ENCODE measurements at regions not wholly inside any gene's neighbourhood (a gene's known extent, or its start where the extent isn't known, plus 50 kb on each side); places are given as distances from the start of the nearest gene placed in this dataset.

- DNase-seq: no peak
These were observed 200.7 kb downstream of the MYCN start for GRCh38 chr2:16140771-16141640.

DNA sequence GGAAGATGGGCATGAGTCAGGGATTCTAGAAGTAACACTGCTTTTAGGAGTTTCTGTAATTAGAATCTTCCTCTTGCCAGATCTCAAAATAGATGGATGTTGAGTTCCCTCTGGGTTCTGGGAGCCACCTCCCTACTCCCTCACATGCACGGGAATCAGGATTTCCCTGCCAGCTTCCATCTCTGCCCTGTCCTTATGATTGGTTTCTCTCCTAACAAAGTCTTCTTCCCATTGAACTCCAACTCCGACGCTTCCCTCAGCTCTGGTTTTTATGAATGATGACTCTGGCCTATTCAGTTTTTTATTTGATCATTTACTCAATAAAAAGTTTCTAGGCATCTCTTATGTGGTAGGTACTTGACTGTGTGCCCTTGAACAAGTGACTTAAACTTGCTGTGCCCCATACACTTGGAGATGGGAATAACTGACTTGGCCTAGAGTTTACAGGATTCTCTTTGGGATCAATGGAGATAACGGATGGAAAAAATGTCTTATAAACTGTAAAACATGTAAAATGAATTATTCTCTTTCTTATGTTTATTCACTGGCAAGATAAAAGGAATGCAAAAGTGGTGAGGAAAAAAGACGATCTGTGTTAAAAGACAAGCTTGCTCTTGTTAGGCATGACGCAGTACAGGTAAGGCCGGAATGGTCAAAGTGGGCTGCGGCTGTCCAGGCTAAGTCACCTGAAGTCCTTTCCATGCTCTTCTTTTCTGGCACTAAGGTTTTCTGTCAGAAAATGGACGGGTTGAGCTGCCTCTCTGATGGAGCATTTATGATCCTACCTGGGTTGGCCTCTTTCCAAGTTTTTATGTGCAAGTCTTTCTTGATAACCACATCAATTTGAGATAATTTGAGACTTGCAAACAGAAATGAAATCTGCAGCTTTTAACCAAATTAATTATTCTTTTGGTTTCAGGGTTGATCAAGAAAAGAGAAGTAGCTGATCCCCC is 199.6 kb downstream of the MYCN start:
- no peak for DNase-seq

DNA sequence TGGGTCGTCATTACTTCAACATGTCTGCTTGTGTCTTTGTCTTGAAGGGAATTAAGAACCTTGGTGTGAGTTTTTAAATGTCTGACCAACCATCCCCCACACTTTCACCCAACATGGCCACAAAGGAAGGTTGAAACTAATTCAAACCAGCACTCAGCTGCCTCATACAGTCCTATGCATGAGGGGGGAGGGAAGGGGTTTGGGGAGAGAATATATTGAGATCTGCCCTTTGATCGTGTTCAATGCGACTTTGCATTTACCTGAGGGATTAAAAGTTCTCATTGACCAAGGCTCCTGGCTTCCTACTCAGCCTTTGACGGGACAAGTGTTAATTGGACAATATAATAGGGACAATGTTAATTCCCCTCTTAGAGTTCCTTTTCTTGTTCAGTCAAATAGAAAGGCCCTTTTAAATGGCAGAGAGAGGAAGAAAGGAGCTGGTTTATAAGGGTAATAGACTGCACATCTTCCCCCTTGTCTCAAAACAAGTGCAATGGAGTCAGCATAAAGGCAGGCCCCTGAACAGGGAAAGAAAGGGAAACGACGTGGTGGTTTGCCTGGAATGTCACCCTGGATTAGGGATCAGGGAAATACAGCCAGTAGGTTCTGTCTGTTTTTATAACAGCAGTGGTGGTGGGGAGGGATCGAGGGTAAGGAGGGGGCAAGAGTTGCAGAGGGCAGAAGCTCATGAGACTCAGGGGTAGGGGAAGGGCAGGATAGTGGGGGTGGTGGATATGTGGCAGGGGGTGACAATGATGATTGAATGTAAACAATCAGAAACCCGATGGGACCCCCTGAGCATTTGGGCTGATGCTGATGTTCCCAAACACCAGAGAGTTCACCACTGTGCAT is 198.7 kb downstream of the MYCN start:
- no peak for DNase-seq

- no peak for DNase-seq
These were observed 196.9 kb downstream of the MYCN start for GRCh38 chr2:16137080-16137755.

DNA sequence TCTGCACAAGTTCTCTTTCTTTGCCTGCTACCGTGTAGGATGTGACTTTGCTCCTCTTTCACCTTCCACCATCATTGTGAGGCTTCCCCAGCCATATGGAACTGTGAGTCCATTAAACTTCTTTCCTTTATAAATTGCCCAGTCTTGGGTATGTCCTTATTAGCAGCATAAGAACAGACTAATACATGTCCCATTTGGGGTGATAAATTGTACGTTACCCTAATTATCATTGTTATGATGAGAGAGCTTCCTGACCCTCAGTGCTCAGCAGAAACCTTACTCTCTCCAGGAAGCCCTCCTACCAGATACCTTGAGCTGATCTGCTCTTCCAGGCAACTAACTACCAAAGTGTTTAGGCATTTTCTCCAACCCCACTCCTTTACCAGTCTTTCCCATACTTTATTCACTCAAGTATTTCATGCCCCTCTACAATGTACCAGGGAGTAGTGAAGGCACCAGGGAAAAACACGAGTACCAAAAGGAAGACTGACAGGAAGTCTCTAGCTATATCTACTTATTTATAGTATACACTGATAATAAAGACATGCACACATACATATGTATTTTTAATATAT is 196.2 kb downstream of the MYCN start:
- no peak for DNase-seq

GRCh38 chr2:16135913-16136310 is 195.6 kb downstream of the MYCN start:
- DNase-seq: no peak

DNA sequence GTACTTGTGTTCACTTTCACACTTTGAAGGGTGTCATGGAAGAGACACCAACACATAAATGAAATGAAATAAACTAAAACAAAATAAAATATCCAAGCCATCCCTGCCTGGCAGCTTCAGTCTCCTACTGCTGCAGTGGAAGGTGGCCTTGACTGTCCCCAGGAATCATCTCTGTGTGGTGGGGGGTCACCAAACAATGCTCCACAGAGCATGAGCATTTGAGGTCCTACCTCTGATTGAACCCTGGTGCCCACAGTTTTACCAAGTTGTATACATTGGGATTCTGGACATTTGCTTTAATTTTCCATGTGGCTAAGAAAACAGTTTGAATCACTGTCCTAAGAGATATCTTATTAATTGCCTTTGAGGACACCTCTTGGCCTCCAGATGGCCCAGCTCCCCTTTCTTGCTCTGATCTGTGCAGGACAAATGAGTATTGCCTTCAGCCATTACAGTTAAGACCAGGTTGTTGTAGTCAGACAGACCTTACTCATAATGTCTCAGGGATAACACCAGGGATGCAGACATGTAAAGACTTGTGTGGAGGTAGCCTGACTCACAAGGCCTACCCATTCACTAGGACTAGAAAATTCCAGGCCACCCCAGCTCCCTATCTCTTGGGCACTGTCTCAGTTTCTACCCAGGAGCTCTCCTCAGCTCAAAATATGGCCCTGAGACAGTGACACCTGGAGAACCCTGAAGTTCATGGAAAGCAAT is 195.0 kb downstream of the MYCN start:
- DNase-seq: no peak

DNA sequence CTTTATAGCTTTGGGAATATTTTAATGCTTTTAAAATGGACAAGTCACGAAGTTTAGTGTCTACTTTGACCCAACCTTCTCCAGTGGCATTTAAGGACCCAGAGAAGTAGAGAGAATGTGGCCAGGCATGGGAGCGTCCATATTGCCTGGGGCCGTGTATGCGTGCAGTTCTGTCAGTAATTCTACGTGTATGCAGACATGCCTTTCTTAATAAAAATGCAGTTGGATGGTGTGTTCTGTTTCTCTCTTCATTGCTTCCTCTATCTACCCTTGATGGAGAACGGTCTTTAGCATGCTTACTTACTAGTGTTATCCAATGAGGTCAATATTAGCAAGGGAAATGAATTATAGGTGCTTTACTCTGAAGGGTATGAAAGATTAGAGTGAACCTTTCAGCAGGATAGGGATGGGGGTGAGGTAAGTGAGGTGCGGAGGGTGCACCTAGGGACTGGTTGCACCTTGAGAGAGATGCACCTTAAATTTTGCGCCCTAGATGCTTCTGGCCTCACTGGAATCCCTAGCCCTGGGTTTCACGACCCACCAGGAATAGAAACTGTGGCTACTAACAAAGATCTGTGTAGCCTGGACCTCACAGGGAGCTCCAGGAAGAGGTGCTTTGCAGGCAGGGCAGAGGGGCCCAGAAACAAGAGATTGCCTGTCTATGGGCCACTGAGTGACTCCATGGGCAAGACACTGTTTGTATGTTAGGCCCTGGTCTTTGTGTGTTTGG is 194.3 kb downstream of the MYCN start:
- no peak for DNase-seq

DNA sequence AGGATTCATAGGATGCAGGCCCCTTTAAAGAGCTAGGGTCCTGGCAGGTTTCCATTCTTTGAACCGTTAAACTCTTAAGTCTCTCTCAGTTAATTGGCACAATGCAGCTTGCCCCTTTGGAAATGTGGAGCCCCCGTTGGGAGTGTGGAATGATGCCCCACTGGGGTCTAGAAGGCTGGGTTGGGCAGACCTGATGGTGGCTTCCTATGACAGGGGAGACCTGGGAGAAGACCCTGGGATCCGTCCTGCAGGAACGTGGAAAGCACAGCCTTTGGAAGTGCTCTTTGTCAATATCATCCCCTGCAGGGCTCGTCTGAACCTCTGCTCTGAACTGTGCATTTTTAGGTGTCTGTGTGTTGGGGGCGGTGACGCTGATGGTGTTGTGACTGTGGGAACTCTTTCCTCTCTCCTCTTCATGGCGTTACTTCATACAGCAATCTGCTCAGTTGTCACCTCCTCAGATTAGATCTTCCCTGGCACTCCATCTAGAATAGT is 190.6 kb downstream of the MYCN start:
- no peak for DNase-seq

DNA sequence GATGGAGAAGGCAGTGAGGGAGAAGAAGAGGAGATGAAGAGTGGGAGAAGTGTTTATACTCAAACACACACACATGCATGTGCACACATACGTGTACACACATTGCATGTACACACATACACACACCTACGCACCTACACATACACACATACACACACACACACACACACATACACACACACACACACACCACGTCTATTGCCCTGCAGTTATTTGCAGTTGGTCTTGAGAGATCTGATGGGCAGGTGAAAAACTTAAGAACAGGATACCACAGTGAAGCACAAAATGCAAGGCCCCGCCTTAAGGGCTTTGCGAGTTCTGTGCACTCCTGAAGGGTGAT is 190.2 kb downstream of the MYCN start:
- DNase-seq: no peak

- DNase-seq: no peak
These were observed 189.6 kb downstream of the MYCN start for GRCh38 chr2:16129716-16130540.

DNA sequence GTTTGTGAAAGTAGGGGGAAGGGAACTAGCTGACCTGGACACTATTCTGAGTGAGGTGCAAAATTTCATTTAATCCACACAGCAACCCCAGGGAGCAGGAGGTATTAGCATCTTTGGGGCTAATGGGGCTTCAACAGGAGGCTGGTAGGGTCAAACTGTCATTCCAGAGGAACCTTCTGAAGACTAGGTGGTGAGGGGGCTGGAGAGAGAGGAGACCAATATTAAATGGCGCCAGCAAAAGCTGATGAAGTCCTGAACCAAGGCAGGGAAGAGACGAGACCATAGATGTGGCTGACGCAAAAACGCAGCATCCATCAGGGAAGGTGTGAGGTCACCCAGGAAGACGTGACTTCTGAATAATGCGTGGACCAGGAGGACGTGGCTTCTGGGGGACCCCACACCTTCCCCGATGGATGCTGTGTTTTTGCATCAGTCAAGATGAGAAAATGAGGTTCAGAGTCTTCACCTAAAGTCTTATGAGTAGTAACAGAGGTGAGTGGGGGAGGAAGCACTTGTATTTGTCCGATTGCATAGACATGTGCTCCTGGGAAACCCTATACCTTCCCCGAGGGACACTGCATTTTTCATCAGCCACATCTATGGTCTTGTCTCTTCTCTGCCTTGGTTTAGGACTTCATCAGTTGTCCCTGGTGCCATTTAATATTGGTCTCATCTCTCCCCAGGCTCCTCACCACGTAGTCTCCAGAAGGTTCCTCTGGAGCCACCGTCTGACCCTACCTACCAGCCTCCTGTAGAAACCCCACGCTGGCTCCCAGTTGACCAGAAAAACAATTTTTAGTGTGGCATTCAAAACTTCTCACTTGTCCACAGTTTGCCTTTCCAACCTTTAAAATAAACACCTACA is 188.6 kb downstream of the MYCN start:
- DNase-seq: no peak

- DNase-seq: no peak
These were observed 187.6 kb downstream of the MYCN start for GRCh38 chr2:16127958-16128357.

- no peak for DNase-seq
These were observed 187.1 kb downstream of the MYCN start for GRCh38 chr2:16127276-16127940.

DNA sequence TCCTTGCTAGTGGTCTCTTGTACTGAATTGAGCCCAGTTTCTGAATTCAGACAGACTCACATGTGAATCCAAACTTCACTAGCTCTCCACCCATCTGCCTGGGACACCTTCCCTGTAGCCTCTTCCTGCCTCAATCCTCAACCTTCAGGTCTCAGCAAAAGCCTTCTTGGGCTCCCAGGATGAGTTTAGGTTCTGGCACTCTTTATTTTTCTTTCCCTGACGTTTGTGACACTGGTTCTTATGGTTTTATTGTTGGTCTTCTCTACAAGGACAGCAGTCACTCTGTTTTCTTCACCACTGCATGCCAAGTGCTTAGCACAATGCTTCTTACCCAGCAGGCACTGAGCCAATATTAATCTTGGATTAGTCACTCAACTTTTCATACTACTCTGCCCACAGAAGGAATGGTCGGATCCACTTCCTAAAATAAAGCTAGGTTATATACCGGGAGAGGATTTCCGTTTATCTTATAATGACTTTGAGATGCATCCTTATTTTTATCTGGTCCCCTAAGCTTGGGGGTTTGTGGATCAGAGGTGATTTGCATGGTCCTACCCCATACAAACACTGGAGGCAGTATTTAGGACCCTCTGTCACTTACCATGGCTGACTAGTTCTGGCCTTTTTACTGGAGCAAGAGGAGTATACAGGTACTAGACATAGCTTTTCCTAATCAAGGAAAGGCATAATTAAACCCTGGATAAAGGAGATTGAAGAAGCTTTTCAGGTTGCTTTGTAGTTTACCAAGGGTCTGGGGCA is 186.3 kb downstream of the MYCN start:
- DNase-seq: no peak

- DNase-seq: no peak
These were observed 185.5 kb downstream of the MYCN start for GRCh38 chr2:16125614-16126516.

All from CD4-positive, alpha-beta T cell treated with Interferon alpha-2 for 1 hour (primary cell).